ENCODE measurements at regions not wholly inside any gene's neighbourhood (a gene's known extent, or its start where the extent isn't known, plus 50 kb on each side); places are given as distances from the start of the nearest gene placed in this dataset.
A peak's percentile ranks its signal among the peaks of the same experiment; 100 is the strongest.

DNA sequence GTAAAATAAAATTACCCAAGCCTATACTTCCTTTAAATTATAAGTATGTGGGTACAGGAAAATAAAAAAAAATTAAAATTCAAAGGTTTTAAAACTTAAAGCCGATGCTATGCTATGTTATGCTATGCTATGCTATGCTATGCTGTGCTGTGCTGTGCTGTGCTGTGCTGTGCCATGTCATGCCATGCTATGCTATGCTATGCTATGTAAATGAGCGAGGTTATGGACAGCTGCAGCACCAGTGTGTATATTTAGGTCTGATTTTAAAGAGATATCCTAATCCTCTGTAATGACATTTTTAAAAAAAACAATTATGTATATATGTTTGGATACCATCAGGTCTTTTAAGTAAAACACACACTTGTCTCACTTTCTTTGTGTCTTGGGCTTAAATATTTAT is 1822.0 kb upstream of the SEL1L start:
- DNase-seq = no peak

DNA sequence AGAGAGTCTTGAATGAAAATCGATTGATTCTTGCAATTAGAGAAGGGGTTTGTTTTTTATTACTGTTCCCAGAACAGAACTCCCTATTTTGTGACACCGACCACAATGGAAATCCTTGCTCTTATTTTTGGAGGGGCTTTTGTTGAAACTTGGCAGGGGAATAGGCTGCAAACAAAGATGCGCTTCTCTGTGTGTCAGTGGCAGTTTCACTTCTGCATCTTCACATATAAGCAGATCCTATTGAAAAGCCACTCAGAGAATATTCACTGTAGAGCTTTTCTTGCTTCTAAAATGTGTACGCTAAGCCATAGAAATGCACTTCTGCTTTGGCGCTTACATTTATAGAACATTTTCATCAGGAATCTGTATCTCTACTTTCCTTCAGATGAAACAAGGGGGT is 1822.4 kb upstream of the SEL1L start:
- DNase-seq = no peak

DNA sequence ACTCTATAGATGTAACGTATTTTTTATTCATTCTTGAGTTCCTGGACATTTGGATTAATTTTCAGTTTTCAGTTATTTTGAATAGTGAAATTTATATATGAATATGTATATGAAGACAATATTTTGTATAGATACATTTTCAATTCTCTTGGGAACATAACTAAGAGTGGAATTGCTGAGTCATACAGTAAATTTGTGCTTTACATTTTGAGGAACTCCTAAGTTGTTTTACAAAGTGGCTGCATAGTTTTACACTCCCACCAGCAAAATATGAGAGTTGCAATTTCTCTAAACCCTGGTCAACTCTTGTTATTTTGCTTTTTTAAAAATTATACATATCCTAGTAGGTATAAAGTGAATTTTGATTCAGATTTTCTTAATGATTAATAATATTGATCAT is 1838.6 kb upstream of the SEL1L start:
- DNase-seq = no peak

DNA sequence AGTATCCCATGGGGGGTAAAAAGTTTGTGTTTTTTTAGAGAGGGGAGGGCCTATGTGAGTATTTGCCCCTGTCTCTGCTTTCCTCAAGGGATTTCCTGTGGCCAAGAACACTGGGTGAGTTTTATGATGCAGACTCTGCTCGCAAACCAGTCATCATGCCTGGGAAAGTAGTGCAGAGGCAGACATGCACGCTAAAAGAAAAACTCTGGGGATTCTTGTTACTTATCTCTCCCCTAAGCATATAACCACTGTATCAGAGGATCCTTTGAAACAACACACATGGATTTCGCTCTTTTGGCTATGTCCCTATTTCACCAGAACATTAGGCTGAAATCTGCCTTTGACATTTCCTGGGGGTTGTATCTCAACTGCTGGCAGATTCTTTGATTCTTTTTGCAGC is 1845.8 kb upstream of the SEL1L start:
- no peak for DNase-seq

- no peak for DNase-seq
Measured at GRCh38 chr14:83384253-83384652, 1850.6 kb upstream of the SEL1L start.

- DNase-seq = no peak
Measured at GRCh38 chr14:83395321-83395720, 1861.7 kb upstream of the SEL1L start.

- no peak for DNase-seq
Measured at GRCh38 chr14:83416476-83416875, 1882.8 kb upstream of the SEL1L start.

DNA sequence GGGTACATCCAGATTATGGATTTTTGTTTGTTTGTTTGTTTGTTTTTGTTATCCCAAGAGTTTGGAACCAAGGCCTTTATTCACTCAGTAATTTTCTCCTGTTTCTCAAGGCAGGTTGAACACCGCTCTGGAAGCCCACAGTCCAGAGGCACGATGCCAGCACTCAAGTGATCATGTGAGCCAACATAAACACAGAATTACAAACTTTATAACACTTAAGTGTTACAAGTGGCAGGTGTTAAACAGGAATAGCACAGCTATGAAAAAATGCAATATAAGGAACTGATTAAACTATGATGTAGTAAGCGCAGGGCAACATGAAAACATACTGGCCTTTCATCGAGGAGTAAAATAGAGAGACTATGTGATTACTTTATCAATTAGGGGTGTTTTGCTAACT is 1885.8 kb upstream of the SEL1L start:
- peak; percentile 79 for DNase-seq

DNA sequence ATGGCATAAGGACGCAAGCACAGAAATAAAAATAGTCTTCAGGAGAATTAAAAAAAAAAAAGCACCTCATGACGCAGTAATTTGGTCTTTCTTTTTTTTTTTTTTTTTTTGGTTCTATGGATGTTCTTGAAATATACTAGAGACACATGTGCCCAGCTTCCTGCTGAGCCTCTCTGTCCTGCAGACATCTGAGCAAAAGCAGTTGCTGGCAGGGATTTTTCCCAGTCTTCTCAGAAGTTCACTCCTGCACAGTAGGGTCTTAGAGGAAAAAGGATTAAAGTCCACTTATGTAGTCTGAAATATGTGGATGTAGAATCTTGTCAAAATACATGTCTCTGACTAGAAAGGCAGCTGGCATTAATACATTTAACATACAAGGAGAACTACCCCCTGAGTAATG is 1888.1 kb upstream of the SEL1L start:
- DNase-seq = no peak

- DNase-seq = no peak
Measured at GRCh38 chr14:83425138-83425537, 1891.5 kb upstream of the SEL1L start.

- no peak for DNase-seq
Measured at GRCh38 chr14:83425706-83426105, 1892.1 kb upstream of the SEL1L start.

GRCh38 chr14:83433618-83434017 is 1900.0 kb upstream of the SEL1L start:
- no peak for DNase-seq

DNA sequence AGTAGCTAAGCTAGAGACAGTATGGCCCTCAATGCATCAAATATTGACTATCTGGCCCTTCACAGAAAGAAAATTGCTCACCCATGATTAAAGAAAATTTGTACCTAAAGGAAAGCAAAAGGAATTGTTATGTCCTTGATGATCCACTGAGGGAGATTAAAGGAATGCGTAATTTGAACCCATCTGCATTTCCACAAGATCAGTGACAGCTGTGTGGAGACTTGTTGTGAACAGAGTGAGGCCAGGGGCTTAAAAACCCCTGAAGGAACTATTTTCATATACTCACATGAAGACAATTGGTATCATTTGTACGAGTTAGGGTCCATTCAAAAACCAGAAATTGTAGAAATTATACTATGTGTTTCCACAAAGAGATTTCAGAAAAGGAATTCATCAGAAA is 1908.1 kb upstream of the SEL1L start:
- DNase-seq = no peak

GRCh38 chr14:83455561-83455960 is 1921.9 kb upstream of the SEL1L start:
- DNase-seq = no peak

GRCh38 chr14:83461521-83461920 is 1927.9 kb upstream of the SEL1L start:
- DNase-seq = no peak

DNA sequence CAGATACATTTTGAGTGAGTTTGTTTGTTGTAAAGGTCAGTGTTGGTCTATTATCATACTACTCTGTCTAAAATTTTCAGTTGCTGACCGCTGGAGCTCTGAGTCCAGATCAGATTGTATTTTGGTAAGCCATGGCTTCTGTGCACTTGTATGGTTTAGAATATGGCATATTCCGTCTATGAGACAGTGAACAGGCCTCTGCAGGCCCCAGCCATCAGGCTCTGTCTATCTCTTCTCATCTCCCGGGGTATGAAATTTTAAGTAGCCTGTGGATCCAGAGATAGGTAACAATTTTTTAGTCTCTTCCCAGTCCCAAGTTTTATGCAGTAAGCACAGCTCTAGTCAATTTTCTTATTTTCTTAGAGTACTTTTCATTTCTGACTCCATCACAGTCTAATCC is 1929.1 kb upstream of the SEL1L start:
- DNase-seq = no peak

GRCh38 chr14:83463500-83464098 is 1929.9 kb upstream of the SEL1L start:
- DNase-seq = peak; percentile 79

- no peak for DNase-seq
Measured at GRCh38 chr14:83467811-83468210, 1934.2 kb upstream of the SEL1L start.

DNA sequence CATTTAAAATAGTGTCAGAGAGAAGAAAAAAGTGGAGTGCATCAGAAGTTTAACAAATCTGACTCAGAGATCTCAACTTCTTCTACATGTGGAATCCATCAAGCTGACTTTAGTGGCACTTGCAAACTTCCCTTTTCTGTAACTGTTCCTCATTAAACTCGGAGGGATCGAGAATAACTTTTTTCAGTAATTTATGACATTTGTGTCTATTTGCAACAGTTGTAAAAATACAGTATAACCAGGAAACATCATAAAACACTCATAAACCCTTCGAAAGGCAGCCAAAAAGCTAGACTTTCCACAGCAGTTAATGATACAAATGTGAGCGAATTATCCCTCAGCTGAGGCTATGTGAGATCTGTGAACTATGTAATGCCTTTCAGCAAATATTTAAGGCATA is 1936.8 kb upstream of the SEL1L start:
- DNase-seq = no peak

- DNase-seq = no peak
Measured at GRCh38 chr14:83470959-83471695, 1937.5 kb upstream of the SEL1L start.

GRCh38 chr14:83473416-83474235 is 1940.0 kb upstream of the SEL1L start:
- no peak for DNase-seq

DNA sequence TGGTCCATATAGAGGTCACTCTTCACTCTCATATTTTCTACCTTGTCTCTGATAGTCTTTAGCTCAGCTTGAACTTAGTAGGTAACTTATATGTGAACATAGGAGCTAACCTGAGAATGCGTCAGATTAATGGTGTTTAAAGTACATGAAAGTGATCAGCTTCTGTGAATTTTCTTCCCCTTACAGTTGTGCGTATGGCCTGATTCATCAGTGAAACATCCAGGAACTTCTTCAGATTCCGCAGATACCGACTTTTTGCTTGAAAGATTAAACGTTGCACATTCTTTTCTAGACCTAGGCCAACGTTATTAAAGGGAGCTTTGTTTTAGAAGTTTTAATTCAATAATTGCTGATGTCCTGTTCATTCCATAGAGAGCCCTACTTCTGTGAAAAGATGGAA is 1945.1 kb upstream of the SEL1L start:
- DNase-seq = no peak

GRCh38 chr14:83483063-83483462 is 1949.4 kb upstream of the SEL1L start:
- no peak for DNase-seq

- no peak for DNase-seq
Measured at GRCh38 chr14:83485591-83485990, 1951.9 kb upstream of the SEL1L start.

Data from DMS53 (cell line).